K562 (cell line): ENCODE measurements at regions not wholly inside any gene's neighbourhood (a gene's known extent, or its start where the extent isn't known, plus 50 kb on each side); places are given as distances from the start of the nearest gene placed in this dataset.

ENCODE experiments used
- ATAC-seq: fragments of 200-7000 bp; cut with Tn5 transposase; 3 replicates; pipeline ENCODE4 v1.9.1; 2020; ENCODE audit warnings: moderate library complexity
- BruUV-seq: library from RNA; stranded (reverse); fragments of 400-500 nt; replicated peaks from 2 replicates; lab custom pipeline; 2021; lab: Mats Ljungman, UMichigan
- CTCF ChIA-PET: fragments of 300-600 bp; formaldehyde crosslinking; extraction: SDS; loops from one replicate; lab custom pipeline; 2021; ENCODE audit warnings: low intra/inter-chr PET ratio; lab: Yijun Ruan, JAX
- POLR2A ChIA-PET: fragments of 300-600, 350-650 bp; sonication (Branson Sonifier 250); formaldehyde crosslinking; extraction: SDS; loops from one replicate; lab custom pipeline; 2021; ENCODE audit warnings: antibody characterized with exemption, inconsistent platforms; lab: Yijun Ruan, JAX
- DNase-seq, 4 experiments: peaks; one replicate each; pipeline versions ENCODE4 v3.0.0 to v3.0.0-alpha.2; 2011 to 2018; ENCODE audit warnings: low spot score in 3 of 4, mixed read lengths in 3 of 4; ENCODE audit errors: extremely low read depth in 1 of 4
- FAIRE-seq: peaks from 2 replicates; lab custom pipeline; 2011; peaks lifted over from hg19 to GRCh38; lab: Jason Lieb, UNC
- H2AFZ ChIP-seq: 2 replicates; pipeline ENCODE4 v1.6.0; 2011; ENCODE audit warnings: low read depth, low read length, control low read depth, inconsistent platforms
- H3K27ac ChIP-seq: fragments of 200-600 bp; 3 replicates; pipeline ENCODE4 v1.8.0; 2011; ENCODE audit warnings: low read depth, mild to moderate bottlenecking, control low read depth, inconsistent platforms, low read length, moderate library complexity, mixed read lengths; ENCODE audit errors: extremely low read depth
- H3K27me3 ChIP-seq, 2 experiments: fragments of 300-600 bp in 1 of 2; 2 replicates in 1 of 2; 3 replicates in 1 of 2; pipeline versions ENCODE4 v1.6.0 to v1.8.0; 2011; ENCODE audit warnings: inconsistent platforms in 2 of 2, low read length in 2 of 2, mild to moderate bottlenecking in 1 of 2, mixed read lengths in 1 of 2, moderate library complexity in 1 of 2; ENCODE audit not compliant: control insufficient read depth in 2 of 2, insufficient read depth in 2 of 2
- H3K36me3 ChIP-seq: fragments of 300-600 bp; 3 replicates; pipeline ENCODE4 v1.8.0; 2011; ENCODE audit warnings: mild to moderate bottlenecking, low read length, inconsistent platforms; ENCODE audit not compliant: control insufficient read depth, insufficient read depth
- H3K4me1 ChIP-seq, 2 experiments: fragments of 200-600 bp in 1 of 2; replicated peaks in 1 of 2; 2 replicates in 1 of 2; 3 replicates in 1 of 2; pipeline versions ENCODE4 v1.5.1 to v1.8.0; 2011; ENCODE audit warnings: inconsistent platforms in 2 of 2, low read length in 2 of 2, mild to moderate bottlenecking in 1 of 2, mixed read lengths in 1 of 2, moderate library complexity in 1 of 2; ENCODE audit not compliant: control insufficient read depth in 2 of 2, insufficient read depth in 2 of 2
- H3K4me2 ChIP-seq: 2 replicates; pipeline ENCODE4 v1.6.1; 2011; ENCODE audit warnings: low read length, control low read depth, inconsistent platforms, mixed read lengths; ENCODE audit not compliant: insufficient read depth
- H3K4me3 ChIP-seq: fragments of 200-600 bp; sonication (generic), shearing (Covaris generic); 2 replicates; pipeline ENCODE4 v1.5.1; 2016; ENCODE audit warnings: control low read depth, inconsistent platforms
- H3K79me2 ChIP-seq: fragments of 200-600 bp; 3 replicates; pipeline ENCODE4 v1.8.0; 2011; ENCODE audit warnings: low read length, inconsistent platforms; ENCODE audit not compliant: control insufficient read depth, insufficient read depth
- H3K9ac ChIP-seq, 2 experiments: 2 replicates each; pipeline versions ENCODE4 v1.6.0 to v1.6.1; 2011; ENCODE audit warnings: low read depth in 2 of 2, low read length in 2 of 2, control low read depth in 1 of 2, inconsistent platforms in 1 of 2, mild to moderate bottlenecking in 1 of 2, mixed read lengths in 1 of 2; ENCODE audit not compliant: insufficient read depth in 1 of 2
- H3K9me1 ChIP-seq: one replicate; pipeline ENCODE4 v1.6.0; 2011; ENCODE audit warnings: inconsistent platforms, mild to moderate bottlenecking, low read length, moderate library complexity; ENCODE audit not compliant: control insufficient read depth, insufficient read depth
- H3K9me3 ChIP-seq: replicated peaks from 2 replicates; pipeline ENCODE4 v1.5.1; 2011; ENCODE audit warnings: low read depth, low read length, inconsistent platforms; ENCODE audit not compliant: control insufficient read depth, insufficient read depth
- H4K20me1 ChIP-seq: replicated peaks from 2 replicates; pipeline ENCODE4 v1.6.1; 2011; ENCODE audit warnings: low read length, inconsistent platforms, mixed read lengths; ENCODE audit not compliant: control insufficient read depth, insufficient read depth
- EP300 ChIP-seq: IDR thresholded peaks from 2 replicates; pipeline ENCODE4 v1.6.1; 2012; ENCODE audit warnings: low read length, improper control_type of control experiment
- EWSR1 ChIP-seq: fragments of 450-650 bp; IDR thresholded peaks from 2 replicates; pipeline ENCODE4 v1.6.1; 2018; ENCODE audit warnings: borderline replicate concordance, mild to moderate bottlenecking, low read depth, moderate library complexity; ENCODE audit not compliant: partially characterized antibody
- HOMEZ ChIP-seq: fragments of 250-450 bp; sonication (Bioruptor Pico); IDR thresholded peaks from 2 replicates; pipeline ENCODE4 v1.4.0; 2020; ENCODE audit warnings: mild to moderate bottlenecking, moderate library complexity
- JUNB ChIP-seq: fragments of 450-650 bp; formaldehyde crosslinking; conservative IDR thresholded peaks from 2 replicates; pipeline ENCODE4 v1.4.0; 2020; ENCODE audit warnings: mild to moderate bottlenecking
- KAT2B ChIP-seq: IDR thresholded peaks from one replicate; pipeline ENCODE4 v1.6.1; 2012; ENCODE audit warnings: low read depth, mild to moderate bottlenecking, control low read depth, inconsistent platforms, low read length, moderate library complexity
- PRDM10 ChIP-seq: fragments of 450-650 bp; IDR thresholded peaks from 2 replicates; pipeline ENCODE4 v1.6.1; 2018; ENCODE audit not compliant: partially characterized antibody
- U2AF1 ChIP-seq: fragments of 200-400 bp; formaldehyde crosslinking; optimal IDR thresholded peaks from 2 replicates; pipeline ENCODE3; 2017; ENCODE audit warnings: mild to moderate bottlenecking, low read depth, low read length, moderate library complexity
- YBX1 ChIP-seq: fragments of 450-650 bp; IDR thresholded peaks from 2 replicates; pipeline ENCODE4 v1.7.1; 2016; ENCODE audit warnings: mild to moderate bottlenecking
- ZBTB9 ChIP-seq: fragments of 450-650 bp; formaldehyde crosslinking; IDR thresholded peaks from 2 replicates; pipeline ENCODE4 v1.4.0; 2020; ENCODE audit warnings: mild to moderate bottlenecking, moderate library complexity
- ZNF639 ChIP-seq, 2 experiments: fragments of 200-800 bp in 1 of 2; sonication (Bioruptor generic) in 1 of 2; sonication (generic) in 1 of 2; formaldehyde crosslinking in 1 of 2; IDR thresholded peaks in 1 of 2; conservative IDR thresholded peaks in 1 of 2; 2 replicates each; pipeline versions ENCODE4 v1.5.0 to v1.6.1; 2016 to 2020; ENCODE audit warnings: missing compliant biosample characterization in 1 of 2, missing genetic modification characterization in 1 of 2, missing genetic modification reagents in 1 of 2
- in situ Hi-C: fragments of 300-500 bp; cut with MboI; formaldehyde crosslinking; loops from 4 replicates; pipeline ENCODE4 v1.15.0; 2018; ENCODE audit warnings: inconsistent platforms, mixed read lengths
- intact Hi-C: fragments of 100-400 bp; cut with micrococcal nuclease; formaldehyde crosslinking; loops from 2 replicates; pipeline ENCODE4 v1.14.2; 2022

- TF ChIP-seq ZNF639 (CRISPR knock-in tag; conservative IDR thresholded peaks at IDR 0.05 in 1 of 2, IDR thresholded peaks at IDR 0.05 in 1 of 2): no peak
- no peak for TF ChIP-seq ZBTB9 (CRISPR knock-in tag)
- TF ChIP-seq, all 486 proteins: peak for 0
These were observed 140.7 kb downstream of the NOL4 start (continued) for GRCh38 chr18:34083910-34084535.

- no peaks in the 10 kb centered on the region for H3K9me3 ChIP-seq
- FAIRE-seq (no peak), DNase-seq (no peak), ATAC-seq (no peak)
- no peaks in the 10 kb centered on the region for H4K20me1 ChIP-seq
- H2AFZ ChIP-seq: no peak overlapping the region
- POLR2A ChIA-PET: no interaction called here
- no peaks in the 10 kb centered on the region for H3K79me2 ChIP-seq
- CTCF ChIA-PET: no interaction called here
- intact Hi-C loops: no loop called here
- no peaks in the 10 kb centered on the region for H3K4me1 ChIP-seq
- H3K27me3 ChIP-seq: no peaks in the 10 kb centered on the region
- H3K4me2 ChIP-seq: no peak overlapping the region
- H3K4me3 ChIP-seq: no peak overlapping the region
- H3K36me3 ChIP-seq: no peaks in the 10 kb centered on the region
- H3K9ac ChIP-seq: no peak overlapping the region
- in situ Hi-C loops: no loop called here
- no peaks in the 10 kb centered on the region for H3K9me1 ChIP-seq
- no peak overlapping the region for H3K27ac ChIP-seq
- no TSS peak for BruUV-seq
- TF ChIP-seq U2AF1 (no peak), JUNB (no peak), KAT2B (no peak), EWSR1 (no peak), HOMEZ (CRISPR knock-in tag) (no peak), EP300 (no peak), PRDM10 (no peak), YBX1 (no peak)
These were observed 147.1 kb downstream of the NOL4 start for GRCh38 chr18:34077599-34077998.
